Right lobe of liver (tissue), 6 donors: ENCODE measurements at regions not wholly inside any gene's neighbourhood (a gene's known extent, or its start where the extent isn't known, plus 50 kb on each side); places are given as distances from the start of the nearest gene placed in this dataset.
A peak's percentile ranks its signal among the peaks of the same experiment; 100 is the strongest.
"Not testable (repeated sequence)": the region's sequence is repeated elsewhere in the genome, so short reads cannot be mapped to it uniquely, and the experiment has no call there.

Experiments
- ATAC-seq, 4 donors: fragments of 200-7000 bp; cut with Tn5 transposase; one replicate each; pipeline ENCODE4 v1.9.1; 2020; ENCODE audit warnings: mild to moderate bottlenecking in 4 of 4, moderate library complexity in 4 of 4
- DNase-seq, 3 donors: peaks; one replicate each; pipeline ENCODE4 v3.0.0-alpha.2; 2020
- H3K27ac ChIP-seq, 3 donors: fragments of 200-600 bp; one replicate each; pipeline ENCODE4 v1.8.0; 2022
- H3K27me3 ChIP-seq, 2 donors: fragments of 200-600 bp; one replicate each; pipeline ENCODE4 v1.8.0; 2022
- H3K36me3 ChIP-seq, 4 donors: fragments of 200-600 bp; sonication (generic) in 1 of 4; one replicate each; pipeline versions ENCODE4 v1.5.1 to v1.8.0; 2017 to 2022; ENCODE audit warnings: control low read depth in 1 of 4
- H3K4me1 ChIP-seq, 4 donors: fragments of 200-600 bp; sonication (generic) in 1 of 4; one replicate each; pipeline versions ENCODE4 v1.5.1 to v1.8.0; 2017 to 2022; ENCODE audit warnings: control low read depth in 1 of 4
- H3K4me3 ChIP-seq, 3 donors: fragments of 200-600 bp; one replicate each; pipeline ENCODE4 v1.8.0; 2022
- H3K9me3 ChIP-seq, 4 donors: fragments of 200-600 bp; sonication (generic) in 1 of 4; one replicate each; pipeline versions ENCODE4 v1.5.1 to v1.8.0; 2017 to 2022; ENCODE audit warnings: control low read depth in 1 of 4
- CTCF ChIP-seq, 4 donors: fragments of 200-600 bp in 3 of 4; fragments of 450-650 bp in 1 of 4; IDR thresholded peaks; one replicate each; pipeline versions ENCODE4 v1.5.1 to v1.8.0; 2016 to 2022; ENCODE audit warnings: antibody characterized with exemption in 4 of 4, mild to moderate bottlenecking in 2 of 4
- POLR2A ChIP-seq: fragments of 450-650 bp; IDR thresholded peaks from one replicate; pipeline ENCODE4 v1.6.1; 2017; ENCODE audit warnings: antibody characterized with exemption, mild to moderate bottlenecking
- WGBS: methylation state at CpG from one replicate; pipeline ENCODE4 v1.1.6; 2018; ENCODE audit warnings: low coverage, low lambda C conversion rate; ENCODE audit not compliant: insufficient coverage; ENCODE audit errors: missing lambda C conversion rate; 5-methylcytosine and 5-hydroxymethylcytosine counted together
- intact Hi-C, 2 donors: fragments of 100-400 bp; cut with DNase I; formaldehyde crosslinking; loops; one replicate each; pipeline versions ENCODE4 v1.11.2 to v1.14.1; 2022
- donor health status: DM: no; HTN: yes; CAD: no.
- donor health status: DM: no; HTN: no; CAD: no.
- donor health status: DM: no; HTN: no; CAD: no.
- donor health status: DM: no; HTN: yes; CAD: no.
- donor health status: DM: no; HTN: yes; CAD: no.

GRCh38 chr13:81551036-81551435, 1210.1 kb upstream of the SPRY2 start:
- WGBS, result 41% methylated on average over 2 of the region's 2 CpGs

GRCh38 chr13:81546294-81546693, 1205.4 kb upstream of the SPRY2 start:
- H3K27ac ChIP-seq, H3K27me3 ChIP-seq, H3K36me3 ChIP-seq, intact Hi-C loops, H3K9me3 ChIP-seq, H3K4me1 ChIP-seq, ATAC-seq, DNase-seq, H3K4me3 ChIP-seq: not testable (repeated sequence)
- 50% methylated on average over 1 of the region's 2 CpGs for WGBS

More at GRCh38 chr13:81551036-81551435, 1210.1 kb upstream of the SPRY2 start:
- no peaks in the 10 kb centered on the region for H3K36me3 ChIP-seq
- H3K27me3 ChIP-seq, result no peaks in the 10 kb centered on the region
- ATAC-seq, result no peak
- H3K4me3 ChIP-seq, result no peak overlapping the region
- H3K27ac ChIP-seq, result no peak overlapping the region
- intact Hi-C loops, result no loop called here
- no peaks in the 10 kb centered on the region for H3K9me3 ChIP-seq
- no peaks in the 10 kb centered on the region for H3K4me1 ChIP-seq
- DNase-seq, result no peak
- TF ChIP-seq CTCF (IDR thresholded peaks at IDR 0.05) (no peak), POLR2A (no peak)

DNA sequence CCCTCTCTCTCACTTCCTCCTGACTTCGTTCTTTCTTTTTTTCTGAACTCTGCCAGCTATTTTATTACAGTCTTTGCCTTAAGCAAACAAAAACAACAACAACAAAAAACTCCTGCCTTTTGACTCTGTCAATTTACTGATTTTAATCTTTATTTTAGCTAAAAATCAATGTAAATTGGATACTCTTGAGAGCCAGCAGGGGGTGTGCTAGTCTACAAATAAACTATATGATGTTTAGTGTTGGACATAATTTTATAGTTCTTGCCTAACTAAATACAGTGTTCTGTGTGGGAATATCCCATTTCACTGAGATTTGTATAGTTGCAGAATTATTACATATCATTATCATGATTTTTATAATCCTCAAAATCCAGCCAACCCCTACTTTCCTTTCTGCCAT, 1199.9 kb upstream of the SPRY2 start:
- WGBS, result 19% methylated on average over 1 of the region's 1 CpG
- peak in 3 of 4 donors; percentile 24 to 35 (median 27) for ATAC-seq
- intact Hi-C loops, result no loop called here
- TF ChIP-seq CTCF (IDR thresholded peaks at IDR 0.05) (peak in 3 of 4 donors; percentile 34 to 51 (median 40)), POLR2A (no peak)
- Histone ChIP-seq H3K27ac (no peak overlapping the region), H3K9me3 (no peaks in the 10 kb centered on the region), H3K27me3 (no peaks in the 10 kb centered on the region), H3K4me3 (no peak overlapping the region), H3K4me1 (no peaks in the 10 kb centered on the region), H3K36me3 (no peaks in the 10 kb centered on the region)
- no peak for DNase-seq

DNA sequence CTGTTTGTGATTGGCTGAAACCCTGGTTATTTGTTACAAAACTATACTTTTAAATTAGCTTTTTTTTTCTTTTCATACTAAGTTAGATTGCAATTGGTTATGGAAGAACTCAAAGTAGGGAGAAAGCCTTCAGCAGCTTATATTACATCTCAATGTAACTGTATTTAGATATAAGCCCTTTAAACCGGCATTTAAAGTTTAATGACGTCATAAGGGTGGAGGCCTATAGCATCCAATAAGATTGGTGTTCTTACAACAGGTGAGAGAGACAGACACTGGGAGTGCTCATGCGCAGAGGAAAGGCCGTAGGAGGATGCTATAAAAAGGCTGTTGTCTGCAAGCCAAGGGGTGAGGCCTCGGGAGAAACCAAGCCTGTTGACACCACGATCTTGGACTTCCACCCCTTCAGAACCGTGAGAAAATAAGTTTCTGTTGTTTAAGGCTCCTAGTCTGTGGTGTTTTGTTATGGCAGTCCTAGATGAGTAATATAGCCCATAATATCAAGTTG, 1198.8 kb upstream of the SPRY2 start:
- TF ChIP-seq POLR2A, result no peak
- no peak for TF ChIP-seq CTCF (IDR thresholded peaks at IDR 0.05)
- intact Hi-C loops, result no loop called here
- Histone ChIP-seq H3K36me3 (no peaks in the 10 kb centered on the region), H3K27me3 (no peaks in the 10 kb centered on the region), H3K4me1 (no peaks in the 10 kb centered on the region), H3K27ac (no peak overlapping the region), H3K9me3 (no peaks in the 10 kb centered on the region), H3K4me3 (no peak overlapping the region)
- WGBS, result 61% methylated on average over 7 of the region's 7 CpGs
- no peak for ATAC-seq
- DNase-seq, result no peak

DNA sequence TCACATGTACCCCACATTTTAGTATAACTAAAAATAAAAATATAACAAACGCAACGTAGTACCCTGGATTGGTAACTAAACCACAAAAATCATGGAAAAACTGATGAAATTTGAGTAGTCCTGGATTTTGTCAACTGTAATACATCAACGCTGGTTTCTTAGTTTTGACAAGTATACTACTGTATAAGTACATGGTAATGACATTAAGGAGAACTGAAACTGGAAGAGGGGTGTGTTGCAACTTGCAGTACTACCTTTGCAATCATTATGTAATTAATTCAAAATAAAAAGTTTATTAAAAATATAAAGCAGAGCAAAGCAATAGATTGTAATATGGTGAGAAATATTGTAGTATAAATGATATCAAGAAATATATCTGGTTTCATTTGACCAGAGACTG, 1158.0 kb upstream of the SPRY2 start:
- Histone ChIP-seq H3K27ac (no peak overlapping the region), H3K4me1 (no peaks in the 10 kb centered on the region), H3K9me3 (no peaks in the 10 kb centered on the region), H3K36me3 (no peaks in the 10 kb centered on the region), H3K27me3 (no peaks in the 10 kb centered on the region), H3K4me3 (no peak overlapping the region)
- TF ChIP-seq CTCF (IDR thresholded peaks at IDR 0.05) (no peak), POLR2A (no peak)
- ATAC-seq, result no peak
- intact Hi-C loops, result no loop called here
- DNase-seq, result no peak
- 53% methylated on average over 3 of the region's 3 CpGs for WGBS
